K562 (cell line): ENCODE measurements at regions not wholly inside any gene's neighbourhood (a gene's known extent, or its start where the extent isn't known, plus 50 kb on each side); places are given as distances from the start of the nearest gene placed in this dataset.

Experiments
- ATAC-seq: fragments of 200-7000 bp; cut with Tn5 transposase; 3 replicates; pipeline ENCODE4 v1.9.1; 2020; ENCODE audit warnings: moderate library complexity
- BruUV-seq: library from RNA; stranded (reverse); fragments of 400-500 nt; replicated peaks from 2 replicates; lab custom pipeline; 2021; lab: Mats Ljungman, UMichigan
- CTCF ChIA-PET: fragments of 300-600 bp; formaldehyde crosslinking; extraction: SDS; loops from one replicate; lab custom pipeline; 2021; ENCODE audit warnings: low intra/inter-chr PET ratio; lab: Yijun Ruan, JAX
- POLR2A ChIA-PET: fragments of 300-600, 350-650 bp; sonication (Branson Sonifier 250); formaldehyde crosslinking; extraction: SDS; loops from one replicate; lab custom pipeline; 2021; ENCODE audit warnings: antibody characterized with exemption, inconsistent platforms; lab: Yijun Ruan, JAX
- DNase-seq, 4 experiments: peaks; one replicate each; pipeline versions ENCODE4 v3.0.0 to v3.0.0-alpha.2; 2011 to 2018; ENCODE audit warnings: low spot score in 3 of 4, mixed read lengths in 3 of 4; ENCODE audit errors: extremely low read depth in 1 of 4
- FAIRE-seq: peaks from 2 replicates; lab custom pipeline; 2011; peaks lifted over from hg19 to GRCh38; lab: Jason Lieb, UNC
- H2AFZ ChIP-seq: 2 replicates; pipeline ENCODE4 v1.6.0; 2011; ENCODE audit warnings: low read depth, low read length, control low read depth, inconsistent platforms
- H3K27ac ChIP-seq: fragments of 200-600 bp; 3 replicates; pipeline ENCODE4 v1.8.0; 2011; ENCODE audit warnings: low read depth, mild to moderate bottlenecking, control low read depth, inconsistent platforms, low read length, moderate library complexity, mixed read lengths; ENCODE audit errors: extremely low read depth
- H3K27me3 ChIP-seq, 2 experiments: fragments of 300-600 bp in 1 of 2; 2 replicates in 1 of 2; 3 replicates in 1 of 2; pipeline versions ENCODE4 v1.6.0 to v1.8.0; 2011; ENCODE audit warnings: inconsistent platforms in 2 of 2, low read length in 2 of 2, mild to moderate bottlenecking in 1 of 2, mixed read lengths in 1 of 2, moderate library complexity in 1 of 2; ENCODE audit not compliant: control insufficient read depth in 2 of 2, insufficient read depth in 2 of 2
- H3K36me3 ChIP-seq: fragments of 300-600 bp; 3 replicates; pipeline ENCODE4 v1.8.0; 2011; ENCODE audit warnings: mild to moderate bottlenecking, low read length, inconsistent platforms; ENCODE audit not compliant: control insufficient read depth, insufficient read depth
- H3K4me1 ChIP-seq, 2 experiments: fragments of 200-600 bp in 1 of 2; replicated peaks in 1 of 2; 2 replicates in 1 of 2; 3 replicates in 1 of 2; pipeline versions ENCODE4 v1.5.1 to v1.8.0; 2011; ENCODE audit warnings: inconsistent platforms in 2 of 2, low read length in 2 of 2, mild to moderate bottlenecking in 1 of 2, mixed read lengths in 1 of 2, moderate library complexity in 1 of 2; ENCODE audit not compliant: control insufficient read depth in 2 of 2, insufficient read depth in 2 of 2
- H3K4me2 ChIP-seq: 2 replicates; pipeline ENCODE4 v1.6.1; 2011; ENCODE audit warnings: low read length, control low read depth, inconsistent platforms, mixed read lengths; ENCODE audit not compliant: insufficient read depth
- H3K4me3 ChIP-seq: fragments of 200-600 bp; sonication (generic), shearing (Covaris generic); 2 replicates; pipeline ENCODE4 v1.5.1; 2016; ENCODE audit warnings: control low read depth, inconsistent platforms
- H3K79me2 ChIP-seq: fragments of 200-600 bp; 3 replicates; pipeline ENCODE4 v1.8.0; 2011; ENCODE audit warnings: low read length, inconsistent platforms; ENCODE audit not compliant: control insufficient read depth, insufficient read depth
- H3K9ac ChIP-seq, 2 experiments: 2 replicates each; pipeline versions ENCODE4 v1.6.0 to v1.6.1; 2011; ENCODE audit warnings: low read depth in 2 of 2, low read length in 2 of 2, control low read depth in 1 of 2, inconsistent platforms in 1 of 2, mild to moderate bottlenecking in 1 of 2, mixed read lengths in 1 of 2; ENCODE audit not compliant: insufficient read depth in 1 of 2
- H3K9me1 ChIP-seq: one replicate; pipeline ENCODE4 v1.6.0; 2011; ENCODE audit warnings: inconsistent platforms, mild to moderate bottlenecking, low read length, moderate library complexity; ENCODE audit not compliant: control insufficient read depth, insufficient read depth
- H3K9me3 ChIP-seq: replicated peaks from 2 replicates; pipeline ENCODE4 v1.5.1; 2011; ENCODE audit warnings: low read depth, low read length, inconsistent platforms; ENCODE audit not compliant: control insufficient read depth, insufficient read depth
- H4K20me1 ChIP-seq: replicated peaks from 2 replicates; pipeline ENCODE4 v1.6.1; 2011; ENCODE audit warnings: low read length, inconsistent platforms, mixed read lengths; ENCODE audit not compliant: control insufficient read depth, insufficient read depth
- CBX8 ChIP-seq: fragments of 200-600 bp; sonication (generic); IDR thresholded peaks from 2 replicates; pipeline ENCODE4 v1.6.1; 2012; ENCODE audit warnings: borderline replicate concordance, mixed run types, low read depth, mild to moderate bottlenecking, moderate library complexity, mixed read lengths, low read length, control low read depth, inconsistent platforms; ENCODE audit not compliant: poor library complexity, severe bottlenecking; ENCODE audit errors: extremely low read depth
- CREB5 ChIP-seq: fragments of 250-450 bp; sonication (Bioruptor Pico); IDR thresholded peaks from 2 replicates; pipeline ENCODE4 v1.5.0; 2020; ENCODE audit warnings: mild to moderate bottlenecking
- DLX4 ChIP-seq: fragments of 250-450 bp; sonication (Bioruptor Pico); IDR thresholded peaks from 2 replicates; pipeline ENCODE4 v1.6.1; 2021; ENCODE audit warnings: mild to moderate bottlenecking
- E4F1 ChIP-seq: fragments of 250-450 bp; sonication (Bioruptor Pico); IDR thresholded peaks from 2 replicates; pipeline ENCODE4 v1.5.0; 2021; ENCODE audit warnings: mild to moderate bottlenecking, borderline replicate concordance
- EP400 ChIP-seq: fragments of 450-650 bp; IDR thresholded peaks from 2 replicates; pipeline ENCODE4 v1.6.1; 2017; ENCODE audit warnings: antibody characterized with exemption, mild to moderate bottlenecking, moderate library complexity
- ETV6 ChIP-seq, 3 experiments: fragments of 150-350 bp in 1 of 3; sonication (generic) in 1 of 3; formaldehyde crosslinking in 1 of 3; IDR thresholded peaks; 2 replicates each; pipeline versions ENCODE4 v1.6.1 to v1.8.0; 2014 to 2022; ENCODE audit warnings: borderline replicate concordance in 2 of 3, low read depth in 2 of 3, antibody characterized with exemption in 1 of 3, low read length in 1 of 3, mild to moderate bottlenecking in 1 of 3, missing genetic modification reagents in 1 of 3
- FOXO4 ChIP-seq: fragments of 450-650 bp; formaldehyde crosslinking; IDR thresholded peaks from 2 replicates; pipeline ENCODE4 v1.4.0; 2020; ENCODE audit warnings: mild to moderate bottlenecking, moderate library complexity
- GTF2E2 ChIP-seq: fragments of 200-800 bp; sonication (Bioruptor generic); IDR thresholded peaks from 2 replicates; pipeline ENCODE4 v1.6.1; 2016; ENCODE audit warnings: missing genetic modification characterization, missing compliant biosample characterization
- HMG20A ChIP-seq: fragments of 450-650 bp; formaldehyde crosslinking; conservative IDR thresholded peaks from 2 replicates; pipeline ENCODE4 v1.4.0; 2020; ENCODE audit warnings: mild to moderate bottlenecking, mixed read lengths
- MAFG ChIP-seq: fragments of 450-650 bp; conservative IDR thresholded peaks from 2 replicates; pipeline ENCODE4 v1.6.1; 2016; ENCODE audit warnings: missing genetic modification characterization, missing compliant biosample characterization
- PTBP1 ChIP-seq: fragments of 200-400 bp; formaldehyde crosslinking; IDR thresholded peaks from 2 replicates; pipeline ENCODE4 v1.6.1; 2017; ENCODE audit warnings: low read depth, low read length
- SIN3A ChIP-seq, 2 experiments: fragments of 150-350 bp in 1 of 2; IDR thresholded peaks; 2 replicates each; pipeline ENCODE4 v1.6.1; 2011 to 2016; ENCODE audit warnings: borderline replicate concordance in 2 of 2, low read depth in 2 of 2, low read length in 2 of 2, mild to moderate bottlenecking in 2 of 2, moderate library complexity in 2 of 2; ENCODE audit not compliant: control insufficient read depth in 1 of 2
- TCF7L2 ChIP-seq: fragments of 150-350 bp; IDR thresholded peaks from 2 replicates; pipeline ENCODE4 v1.6.1; 2016; ENCODE audit warnings: low read depth, mild to moderate bottlenecking, low read length, moderate library complexity
- TEAD4 ChIP-seq, 2 experiments: sonication (generic) in 1 of 2; formaldehyde crosslinking in 1 of 2; IDR thresholded peaks; 2 replicates each; pipeline versions ENCODE4 v1.6.1 to v1.8.0; 2012 to 2022; ENCODE audit warnings: borderline replicate concordance in 1 of 2, inconsistent platforms in 1 of 2, low read length in 1 of 2, mild to moderate bottlenecking in 1 of 2, missing genetic modification reagents in 1 of 2
- TFAM ChIP-seq: fragments of 250-450 bp; sonication (Bioruptor Pico); conservative IDR thresholded peaks from 2 replicates; pipeline ENCODE4 v1.5.0; 2021; ENCODE audit warnings: mild to moderate bottlenecking, moderate library complexity
- ZNF444 ChIP-seq: fragments of 250-450 bp; sonication (Bioruptor Pico); IDR thresholded peaks from 2 replicates; pipeline ENCODE4 v1.4.0; 2020; ENCODE audit warnings: mild to moderate bottlenecking, moderate library complexity
- WGBS: fragments of 100-300 bp; shearing (Covaris generic); methylation state at CpG from one replicate; pipeline ENCODE4 v1.1.6; 2016; ENCODE audit warnings: low coverage, mixed read lengths; ENCODE audit not compliant: insufficient coverage; ENCODE audit errors: missing lambda C conversion rate; 5-methylcytosine and 5-hydroxymethylcytosine counted together
- in situ Hi-C: fragments of 300-500 bp; cut with MboI; formaldehyde crosslinking; loops from 4 replicates; pipeline ENCODE4 v1.15.0; 2018; ENCODE audit warnings: inconsistent platforms, mixed read lengths
- intact Hi-C: fragments of 100-400 bp; cut with micrococcal nuclease; formaldehyde crosslinking; loops from 2 replicates; pipeline ENCODE4 v1.14.2; 2022

- intact Hi-C loops, result no loop called here
- Histone ChIP-seq H3K27me3 (no peaks in the 10 kb centered on the region), H3K27ac (no peak overlapping the region), H3K4me3 (no peak overlapping the region), H3K9ac (no peak overlapping the region), H2AFZ (no peak overlapping the region), H3K9me3 (no peaks in the 10 kb centered on the region), H3K4me1 (no peaks in the 10 kb centered on the region), H3K9me1 (no peaks in the 10 kb centered on the region), H3K79me2 (no peaks in the 10 kb centered on the region), H4K20me1 (no peaks in the 10 kb centered on the region), H3K36me3 (no peaks in the 10 kb centered on the region), H3K4me2 (no peak overlapping the region)
- FAIRE-seq (no peak), ATAC-seq (no peak), DNase-seq (no peak)
- ChIA-PET CTCF (no interaction called here), POLR2A (no interaction called here)
- 2% methylated on average over 3 of the region's 3 CpGs for WGBS
- BruUV-seq, result no TSS peak
- in situ Hi-C loops, result no loop called here
- TF ChIP-seq HMG20A (CRISPR knock-in tag) (no peak), SIN3A (IDR thresholded peaks at IDR 0.05; ENCODE audit: borderline replicate concordance in 2 of 2, control insufficient read depth in 1 of 2, low read depth in 2 of 2, low read length in 2 of 2) (no peak), CREB5 (CRISPR knock-in tag) (no peak), PTBP1 (no peak), TFAM (CRISPR knock-in tag) (no peak), DLX4 (CRISPR knock-in tag) (no peak), ETV6 (IDR thresholded peaks at IDR 0.05; ENCODE audit: borderline replicate concordance in 1 of 2, low read depth in 2 of 2, low read length in 1 of 2) (no peak), ETV6 (CRISPR knock-in tag; IDR thresholded peaks at IDR 0.05; ENCODE audit: borderline replicate concordance) (no peak), E4F1 (no peak), GTF2E2 (tag) (no peak), EP400 (no peak), TEAD4 (IDR thresholded peaks at IDR 0.05; ENCODE audit: low read length) (no peak), TEAD4 (CRISPR knock-in tag; IDR thresholded peaks at IDR 0.05; ENCODE audit: borderline replicate concordance) (no peak), CBX8 (no peak), MAFG (tag) (no peak), TCF7L2 (no peak), FOXO4 (CRISPR knock-in tag) (no peak), ZNF444 (CRISPR knock-in tag) (no peak)
Observed at GRCh38 chr4:57320217-57320616, 210.0 kb upstream of the IGFBP7 start.
